GM23338 (cell line): ENCODE measurements at regions not wholly inside any gene's neighbourhood (a gene's known extent, or its start where the extent isn't known, plus 50 kb on each side); places are given as distances from the start of the nearest gene placed in this dataset.
"Not testable (repeated sequence)": the region's sequence is repeated elsewhere in the genome, so short reads cannot be mapped to it uniquely, and the experiment has no call there.

Experiments used
- ATAC-seq: fragments of 200-7000 bp; cut with Tn5 transposase; 3 replicates; pipeline ENCODE4 v1.9.1; 2020
- DNase-seq: peaks from one replicate; pipeline ENCODE4 v3.0.0-alpha.2; 2015; ENCODE audit warnings: low spot score
- H2AFZ ChIP-seq: fragments of 200-600 bp; sonication (generic); 2 replicates; pipeline ENCODE4 v1.8.0; 2016; ENCODE audit warnings: antibody characterized with exemption, mild to moderate bottlenecking, moderate library complexity
- H3F3A ChIP-seq: fragments of 200-600 bp; sonication (generic); replicated peaks from 2 replicates; pipeline ENCODE4 v1.8.0; 2017; ENCODE audit warnings: antibody characterized with exemption, mixed run types, low read depth
- H3K27ac ChIP-seq: fragments of 200-600 bp; sonication (generic); 2 replicates; pipeline ENCODE4 v1.6.1; 2016; ENCODE audit warnings: low read depth
- H3K27me3 ChIP-seq: fragments of 200-600 bp; sonication (generic); 2 replicates; pipeline ENCODE4 v1.8.0; 2016; ENCODE audit warnings: mild to moderate bottlenecking, mixed run types, moderate library complexity; ENCODE audit not compliant: insufficient read depth
- H3K36me3 ChIP-seq: fragments of 200-600 bp; sonication (generic); 2 replicates; pipeline ENCODE4 v1.8.0; 2016; ENCODE audit warnings: mild to moderate bottlenecking; ENCODE audit not compliant: insufficient read depth
- H3K4me1 ChIP-seq: fragments of 200-600 bp; sonication (generic); 2 replicates; pipeline ENCODE4 v1.8.0; 2016; ENCODE audit warnings: mild to moderate bottlenecking, moderate library complexity; ENCODE audit not compliant: insufficient read depth
- H3K4me2 ChIP-seq: fragments of 200-600 bp; sonication (generic); 2 replicates; pipeline ENCODE4 v1.7.1; 2017; ENCODE audit warnings: mixed run types
- H3K4me3 ChIP-seq: fragments of 200-600 bp; sonication (generic); 2 replicates; pipeline ENCODE4 v1.6.1; 2016; ENCODE audit warnings: mixed run types
- H3K79me2 ChIP-seq: fragments of 200-600 bp; sonication (generic); replicated peaks from 2 replicates; pipeline ENCODE4 v1.8.0; 2017; ENCODE audit warnings: mild to moderate bottlenecking; ENCODE audit not compliant: insufficient read depth
- H3K9me2 ChIP-seq: fragments of 200-600 bp; sonication (generic); 2 replicates; pipeline ENCODE4 v1.8.0; 2017; ENCODE audit not compliant: insufficient read depth
- H4K20me1 ChIP-seq: fragments of 200-600 bp; sonication (generic); replicated peaks from 2 replicates; pipeline ENCODE4 v1.8.0; 2017; ENCODE audit warnings: mild to moderate bottlenecking; ENCODE audit not compliant: insufficient read depth
- H3K27ac Mint-ChIP-seq: 2 replicates; pipeline ENCODE4 v1.8.0; 2020; ENCODE audit warnings: inconsistent platforms, mild to moderate bottlenecking, moderate library complexity, mixed read lengths
- H3K27me3 Mint-ChIP-seq: 3 replicates; pipeline ENCODE4 v1.8.0; 2022; ENCODE audit warnings: low read depth, mild to moderate bottlenecking, moderate library complexity, mixed read lengths, inconsistent platforms; ENCODE audit not compliant: insufficient read depth, poor library complexity
- H3K36me3 Mint-ChIP-seq: 3 replicates; pipeline ENCODE4 v1.8.0; 2021; ENCODE audit warnings: low read depth, mild to moderate bottlenecking, inconsistent platforms, moderate library complexity, mixed read lengths
- H3K4me1 Mint-ChIP-seq: 3 replicates; pipeline ENCODE4 v1.8.0; 2020; ENCODE audit warnings: mild to moderate bottlenecking, inconsistent platforms, mixed read lengths
- H3K4me3 Mint-ChIP-seq: 3 replicates; pipeline ENCODE4 v1.8.0; 2021; ENCODE audit warnings: moderate library complexity, mild to moderate bottlenecking, inconsistent platforms, mixed read lengths
- H3K9me3 Mint-ChIP-seq: 3 replicates; pipeline ENCODE4 v1.8.0; 2020; ENCODE audit warnings: moderate library complexity, mild to moderate bottlenecking, inconsistent platforms, mixed read lengths
- CREB1 ChIP-seq: fragments of 250-450 bp; sonication (Bioruptor Pico); IDR thresholded peaks from 2 replicates; pipeline ENCODE4 v1.5.0; 2020; ENCODE audit warnings: low read depth, mild to moderate bottlenecking, moderate library complexity
- EZH2 ChIP-seq: fragments of 200-600 bp; sonication (generic); IDR thresholded peaks from one replicate; pipeline ENCODE4 v1.8.0; 2017; ENCODE audit warnings: antibody characterized with exemption, mild to moderate bottlenecking, low read depth; ENCODE audit not compliant: unreplicated experiment
- EZH2phosphoT487 ChIP-seq: fragments of 200-600 bp; sonication (generic); IDR thresholded peaks from one replicate; pipeline ENCODE4 v1.8.1; 2018; ENCODE audit warnings: antibody characterized with exemption; ENCODE audit not compliant: unreplicated experiment
- NANOG ChIP-seq: IDR thresholded peaks from 2 replicates; pipeline ENCODE4 v1.6.1; 2016; ENCODE audit warnings: antibody characterized with exemption, borderline replicate concordance
- STAT1 ChIP-seq: IDR thresholded peaks from one replicate; pipeline ENCODE4 v1.6.1; 2016; ENCODE audit warnings: antibody characterized with exemption; ENCODE audit not compliant: unreplicated experiment
- ZNF114 ChIP-seq: fragments of 250-450 bp; sonication (Bioruptor Pico); IDR thresholded peaks from 2 replicates; pipeline ENCODE4 v1.5.0; 2020; ENCODE audit warnings: mild to moderate bottlenecking, moderate library complexity
- ZNF331 ChIP-seq: fragments of 250-450 bp; sonication (Bioruptor Pico); IDR thresholded peaks from 2 replicates; pipeline ENCODE4 v1.5.0; 2020; ENCODE audit warnings: low read depth, mild to moderate bottlenecking, moderate library complexity
- TF ChIP-seq, protein P1 (sequence below): IDR thresholded peaks from one replicate; pipeline ENCODE4 v1.6.1; 2018; ENCODE audit warnings: antibody characterized with exemption; ENCODE audit not compliant: unreplicated experiment
- TF ChIP-seq, protein P2 (sequence below): IDR thresholded peaks from 2 replicates; pipeline ENCODE4 v1.6.1; 2016; ENCODE audit warnings: antibody characterized with exemption

DNA sequence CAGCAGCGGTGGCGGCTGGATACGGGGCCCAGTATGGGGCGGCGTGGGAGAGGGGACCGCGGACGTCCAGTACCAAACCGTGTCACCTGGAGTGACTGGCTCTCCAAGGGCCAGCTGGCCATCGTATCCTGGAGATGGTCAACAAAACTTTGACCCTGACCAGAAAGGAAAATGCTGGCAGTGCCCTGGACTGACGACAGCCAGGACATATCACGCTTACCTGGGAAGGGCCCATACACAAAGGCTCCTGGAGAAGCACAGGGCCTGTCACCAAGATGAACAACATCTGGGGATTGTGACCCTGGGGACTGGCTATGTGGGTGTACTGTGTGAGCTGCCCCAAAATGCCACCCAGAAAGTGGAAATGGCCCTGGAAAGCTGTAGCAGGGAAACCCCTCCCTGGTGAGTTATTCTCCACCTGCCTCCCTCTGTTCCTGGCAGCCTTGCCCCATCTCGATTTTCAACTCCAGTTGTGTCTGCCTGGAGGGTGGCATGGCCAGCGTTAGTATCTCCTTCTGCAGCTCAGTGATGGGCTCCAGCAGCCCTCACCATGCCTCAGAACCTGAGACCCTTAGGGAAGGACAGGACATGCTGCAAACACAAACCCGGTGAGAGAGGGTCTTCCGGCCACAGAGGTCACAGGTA is 117.6 kb upstream of the KCNJ18 start:
- not testable (repeated sequence) for H3K9me2 ChIP-seq, H2AFZ ChIP-seq, H3F3A ChIP-seq, H3K27ac Mint-ChIP-seq, H3K4me1 Mint-ChIP-seq, DNase-seq, H3K27me3 ChIP-seq, ATAC-seq, H3K79me2 ChIP-seq, H3K36me3 ChIP-seq, H3K4me3 ChIP-seq, H4K20me1 ChIP-seq, H3K4me1 ChIP-seq, H3K27me3 Mint-ChIP-seq, H3K4me2 ChIP-seq, H3K4me3 Mint-ChIP-seq, H3K27ac ChIP-seq
- Mint-ChIP-seq H3K36me3 (peaks cover 21% of the 10 kb centered on the region), H3K9me3 (peaks cover 82% of the 10 kb centered on the region)

DNA sequence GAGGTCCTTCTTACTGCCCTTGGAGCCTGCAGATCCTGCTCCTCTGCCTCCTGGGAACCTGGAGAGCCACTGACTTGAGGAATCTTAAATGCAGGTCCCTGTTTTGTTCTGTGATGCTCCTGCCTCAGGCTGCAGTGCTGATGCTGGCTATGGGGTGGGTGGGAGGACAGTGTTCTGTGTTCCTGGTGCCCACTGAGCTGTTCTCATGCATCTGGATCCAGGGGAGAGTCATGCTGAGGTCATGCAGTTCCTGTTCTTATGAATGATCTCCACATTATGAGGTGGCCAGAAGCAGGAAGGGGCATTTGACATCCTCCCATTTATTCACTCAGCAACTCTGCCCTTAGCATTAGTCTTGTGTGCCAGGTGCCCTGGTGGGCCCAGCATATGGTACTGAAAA is 113.5 kb upstream of the KCNJ18 start:
- not testable (repeated sequence) for H3K4me1 Mint-ChIP-seq, H3K27me3 Mint-ChIP-seq, H3K79me2 ChIP-seq, H3K27me3 ChIP-seq, H3K27ac Mint-ChIP-seq, H2AFZ ChIP-seq, H3K4me2 ChIP-seq, H3K9me2 ChIP-seq, DNase-seq, H3K4me3 Mint-ChIP-seq, H4K20me1 ChIP-seq, H3K4me1 ChIP-seq, H3F3A ChIP-seq, ATAC-seq, H3K4me3 ChIP-seq, H3K27ac ChIP-seq, H3K36me3 Mint-ChIP-seq, H3K36me3 ChIP-seq
- H3K9me3 Mint-ChIP-seq: peaks cover 66% of the 10 kb centered on the region

DNA sequence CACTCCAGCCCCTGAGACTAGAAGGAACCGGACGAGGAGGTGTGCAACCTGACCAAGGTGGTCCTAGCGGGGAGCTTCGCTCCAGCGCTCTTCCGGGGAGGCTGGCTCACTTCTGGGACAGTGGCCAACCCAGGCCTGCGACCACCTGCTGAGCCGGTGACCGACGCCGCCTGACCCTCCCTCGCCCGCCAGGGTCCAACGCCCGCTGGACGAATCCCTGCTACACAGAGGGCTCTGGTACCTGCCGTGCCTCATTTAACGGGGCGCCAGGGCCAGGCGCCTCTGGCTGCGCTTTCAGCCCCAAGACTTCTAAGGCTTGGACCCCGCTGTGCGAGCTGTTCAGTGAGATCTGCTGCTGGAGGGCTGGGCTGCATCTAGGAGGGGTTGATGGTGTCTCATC is 99.5 kb upstream of the KCNJ18 start:
- Mint-ChIP-seq H3K36me3 (peaks cover 22% of the 10 kb centered on the region), H3K27me3 (peaks cover 3% of the 10 kb centered on the region), H3K4me3 (no peak overlapping the region), H3K27ac (no peak overlapping the region), H3K4me1 (no peaks in the 10 kb centered on the region), H3K9me3 (peaks cover 71% of the 10 kb centered on the region)
- no peak for ATAC-seq
- Histone ChIP-seq H3K27me3 (no peaks in the 10 kb centered on the region), H3K27ac (no peak overlapping the region), H4K20me1 (no peaks in the 10 kb centered on the region), H3K36me3 (no peaks in the 10 kb centered on the region), H2AFZ (no peak overlapping the region), H3F3A (no peaks in the 10 kb centered on the region), H3K4me3 (no peak overlapping the region), H3K4me1 (no peaks in the 10 kb centered on the region), H3K79me2 (no peaks in the 10 kb centered on the region), H3K4me2 (no peak overlapping the region), H3K9me2 (no peaks in the 10 kb centered on the region)
- DNase-seq: no peak
- no peak for TF ChIP-seq STAT1
- no peak for TF ChIP-seq ZNF114 (CRISPR knock-in tag)
- TF ChIP-seq, protein P1, sequence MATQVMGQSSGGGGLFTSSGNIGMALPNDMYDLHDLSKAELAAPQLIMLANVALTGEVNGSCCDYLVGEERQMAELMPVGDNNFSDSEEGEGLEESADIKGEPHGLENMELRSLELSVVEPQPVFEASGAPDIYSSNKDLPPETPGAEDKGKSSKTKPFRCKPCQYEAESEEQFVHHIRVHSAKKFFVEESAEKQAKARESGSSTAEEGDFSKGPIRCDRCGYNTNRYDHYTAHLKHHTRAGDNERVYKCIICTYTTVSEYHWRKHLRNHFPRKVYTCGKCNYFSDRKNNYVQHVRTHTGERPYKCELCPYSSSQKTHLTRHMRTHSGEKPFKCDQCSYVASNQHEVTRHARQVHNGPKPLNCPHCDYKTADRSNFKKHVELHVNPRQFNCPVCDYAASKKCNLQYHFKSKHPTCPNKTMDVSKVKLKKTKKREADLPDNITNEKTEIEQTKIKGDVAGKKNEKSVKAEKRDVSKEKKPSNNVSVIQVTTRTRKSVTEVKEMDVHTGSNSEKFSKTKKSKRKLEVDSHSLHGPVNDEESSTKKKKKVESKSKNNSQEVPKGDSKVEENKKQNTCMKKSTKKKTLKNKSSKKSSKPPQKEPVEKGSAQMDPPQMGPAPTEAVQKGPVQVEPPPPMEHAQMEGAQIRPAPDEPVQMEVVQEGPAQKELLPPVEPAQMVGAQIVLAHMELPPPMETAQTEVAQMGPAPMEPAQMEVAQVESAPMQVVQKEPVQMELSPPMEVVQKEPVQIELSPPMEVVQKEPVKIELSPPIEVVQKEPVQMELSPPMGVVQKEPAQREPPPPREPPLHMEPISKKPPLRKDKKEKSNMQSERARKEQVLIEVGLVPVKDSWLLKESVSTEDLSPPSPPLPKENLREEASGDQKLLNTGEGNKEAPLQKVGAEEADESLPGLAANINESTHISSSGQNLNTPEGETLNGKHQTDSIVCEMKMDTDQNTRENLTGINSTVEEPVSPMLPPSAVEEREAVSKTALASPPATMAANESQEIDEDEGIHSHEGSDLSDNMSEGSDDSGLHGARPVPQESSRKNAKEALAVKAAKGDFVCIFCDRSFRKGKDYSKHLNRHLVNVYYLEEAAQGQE: no peak
- TF ChIP-seq, protein P2, sequence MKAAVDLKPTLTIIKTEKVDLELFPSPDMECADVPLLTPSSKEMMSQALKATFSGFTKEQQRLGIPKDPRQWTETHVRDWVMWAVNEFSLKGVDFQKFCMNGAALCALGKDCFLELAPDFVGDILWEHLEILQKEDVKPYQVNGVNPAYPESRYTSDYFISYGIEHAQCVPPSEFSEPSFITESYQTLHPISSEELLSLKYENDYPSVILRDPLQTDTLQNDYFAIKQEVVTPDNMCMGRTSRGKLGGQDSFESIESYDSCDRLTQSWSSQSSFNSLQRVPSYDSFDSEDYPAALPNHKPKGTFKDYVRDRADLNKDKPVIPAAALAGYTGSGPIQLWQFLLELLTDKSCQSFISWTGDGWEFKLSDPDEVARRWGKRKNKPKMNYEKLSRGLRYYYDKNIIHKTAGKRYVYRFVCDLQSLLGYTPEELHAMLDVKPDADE: no peak
- no peak for TF ChIP-seq ZNF331 (CRISPR knock-in tag)
- TF ChIP-seq NANOG: no peak
- TF ChIP-seq EZH2phosphoT487: no peak
- no peak for TF ChIP-seq EZH2
- no peak for TF ChIP-seq CREB1 (CRISPR knock-in tag)

DNA sequence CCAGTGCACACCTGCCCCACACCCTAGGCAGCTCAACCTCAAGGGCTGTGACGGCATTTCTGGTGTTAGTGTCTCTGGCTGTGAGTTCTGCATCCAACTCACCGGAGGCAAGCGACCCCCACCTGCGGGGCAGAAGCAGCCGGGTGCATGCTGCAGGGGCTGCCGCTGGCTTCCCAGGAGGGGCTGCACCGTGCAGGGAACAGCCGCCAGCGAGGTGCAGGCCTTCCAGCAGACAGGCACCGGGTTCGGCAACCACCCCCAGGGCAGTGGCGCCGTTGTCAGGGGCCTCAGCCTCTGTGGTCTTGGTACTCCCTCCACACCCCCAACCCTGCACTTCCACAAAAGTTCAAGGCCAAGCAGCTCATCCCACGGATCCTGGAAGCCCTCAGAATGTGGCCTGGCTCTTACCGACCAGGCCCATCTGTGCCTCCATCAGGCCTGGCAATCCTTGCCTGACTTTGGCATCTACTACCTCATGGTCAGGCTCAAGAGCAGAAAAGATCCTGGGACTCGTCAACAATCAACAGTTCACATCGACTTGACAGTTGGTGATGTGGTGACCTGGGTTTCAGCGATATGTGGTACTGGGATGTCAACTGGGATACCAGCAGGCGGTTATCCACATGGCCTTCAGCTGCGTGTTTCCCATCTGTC is 98.7 kb upstream of the KCNJ18 start:
- not testable (repeated sequence) for H3K36me3 ChIP-seq, ATAC-seq, H3F3A ChIP-seq, H3K79me2 ChIP-seq, H3K4me1 Mint-ChIP-seq, H2AFZ ChIP-seq, H3K4me3 ChIP-seq, DNase-seq, H4K20me1 ChIP-seq, H3K4me3 Mint-ChIP-seq, H3K4me2 ChIP-seq, H3K27ac Mint-ChIP-seq, H3K27me3 Mint-ChIP-seq, H3K27me3 ChIP-seq, H3K4me1 ChIP-seq, H3K27ac ChIP-seq, H3K9me2 ChIP-seq
- Mint-ChIP-seq H3K9me3 (peaks cover 73% of the 10 kb centered on the region), H3K36me3 (peaks cover 24% of the 10 kb centered on the region)
